Osteoblast (primary cell): ENCODE measurements at regions not wholly inside any gene's neighbourhood (a gene's known extent, or its start where the extent isn't known, plus 50 kb on each side); places are given as distances from the start of the nearest gene placed in this dataset.

Experiments used
- DNase-seq: peaks from one replicate; pipeline ENCODE4 v3.0.0; 2011; ENCODE audit warnings: low spot score, mixed read lengths; ENCODE audit not compliant: insufficient read length; ENCODE audit errors: missing footprints
- H2AFZ ChIP-seq: 2 replicates; pipeline ENCODE4 v1.6.0; 2011; ENCODE audit warnings: mild to moderate bottlenecking, low read length
- H3K27ac ChIP-seq: 2 replicates; pipeline ENCODE4 v1.5.1; 2011; ENCODE audit warnings: mild to moderate bottlenecking, low read depth, low read length, moderate library complexity
- H3K27me3 ChIP-seq: 2 replicates; pipeline ENCODE4 v1.6.0; 2012; ENCODE audit warnings: mild to moderate bottlenecking, control low read depth, inconsistent platforms, low read length, moderate library complexity; ENCODE audit not compliant: insufficient read depth
- H3K36me3 ChIP-seq: 2 replicates; pipeline ENCODE4 v1.5.1; 2011; ENCODE audit warnings: mild to moderate bottlenecking, low read length, control low read depth, moderate library complexity; ENCODE audit not compliant: insufficient read depth
- H3K4me1 ChIP-seq: 2 replicates; pipeline ENCODE4 v1.5.1; 2011; ENCODE audit warnings: mild to moderate bottlenecking, low read length, control low read depth, moderate library complexity; ENCODE audit not compliant: insufficient read depth
- H3K4me2 ChIP-seq: 2 replicates; pipeline ENCODE4 v1.6.0; 2011; ENCODE audit warnings: mild to moderate bottlenecking, low read length; ENCODE audit not compliant: insufficient read depth
- H3K4me3 ChIP-seq: fragments of 200-600 bp; sonication (generic); 3 replicates; pipeline ENCODE4 v1.5.1; 2012; ENCODE audit warnings: mild to moderate bottlenecking, low read length, inconsistent platforms; ENCODE audit not compliant: insufficient read depth
- H3K79me2 ChIP-seq: 2 replicates; pipeline ENCODE4 v1.6.0; 2012; ENCODE audit warnings: mild to moderate bottlenecking, low read length, control low read depth, inconsistent platforms; ENCODE audit not compliant: insufficient read depth
- H3K9me3 ChIP-seq: 2 replicates; pipeline ENCODE4 v1.5.1; 2011; ENCODE audit warnings: low read depth, low read length, control low read depth
- H4K20me1 ChIP-seq: 2 replicates; pipeline ENCODE4 v1.6.0; 2012; ENCODE audit warnings: mild to moderate bottlenecking, low read length, control low read depth; ENCODE audit not compliant: insufficient read depth
- TF ChIP-seq, protein P1 (sequence below): IDR thresholded peaks from 2 replicates; pipeline ENCODE4 v1.5.1; 2011; ENCODE audit warnings: mild to moderate bottlenecking, low read depth, low read length, moderate library complexity; ENCODE audit errors: extremely low read depth

DNA sequence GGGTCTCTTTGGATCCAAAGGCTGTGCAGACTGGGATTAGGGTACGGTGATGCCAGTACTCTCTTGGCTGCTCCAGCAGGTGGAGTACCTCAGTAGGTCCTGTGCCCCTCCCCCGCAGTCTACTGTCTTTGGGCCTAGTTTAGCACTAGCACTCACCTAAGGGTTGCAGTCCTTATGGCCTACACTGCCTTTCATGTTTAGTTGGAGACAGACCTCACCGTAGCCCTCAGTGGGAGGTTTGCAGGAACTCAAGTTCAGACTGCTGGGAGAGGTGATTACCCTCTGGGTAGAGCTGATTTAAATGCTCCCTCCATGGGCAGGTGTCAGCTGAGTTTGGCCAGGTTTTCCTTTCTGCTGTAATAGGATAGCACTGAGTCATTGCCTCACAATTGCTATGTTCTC lies 210.8 kb upstream of the TMEM196 start:
- no peaks in the 10 kb centered on the region for H3K36me3 ChIP-seq
- no peaks in the 10 kb centered on the region for H3K27me3 ChIP-seq
- no peak overlapping the region for H3K27ac ChIP-seq
- no peak for DNase-seq
- H4K20me1 ChIP-seq, result no peaks in the 10 kb centered on the region
- no peak overlapping the region for H2AFZ ChIP-seq
- H3K4me2 ChIP-seq, result no peak overlapping the region
- H3K9me3 ChIP-seq, result no peaks in the 10 kb centered on the region
- H3K4me1 ChIP-seq, result peaks cover 3% of the 10 kb centered on the region
- H3K4me3 ChIP-seq, result no peak overlapping the region
- TF ChIP-seq, protein P1, sequence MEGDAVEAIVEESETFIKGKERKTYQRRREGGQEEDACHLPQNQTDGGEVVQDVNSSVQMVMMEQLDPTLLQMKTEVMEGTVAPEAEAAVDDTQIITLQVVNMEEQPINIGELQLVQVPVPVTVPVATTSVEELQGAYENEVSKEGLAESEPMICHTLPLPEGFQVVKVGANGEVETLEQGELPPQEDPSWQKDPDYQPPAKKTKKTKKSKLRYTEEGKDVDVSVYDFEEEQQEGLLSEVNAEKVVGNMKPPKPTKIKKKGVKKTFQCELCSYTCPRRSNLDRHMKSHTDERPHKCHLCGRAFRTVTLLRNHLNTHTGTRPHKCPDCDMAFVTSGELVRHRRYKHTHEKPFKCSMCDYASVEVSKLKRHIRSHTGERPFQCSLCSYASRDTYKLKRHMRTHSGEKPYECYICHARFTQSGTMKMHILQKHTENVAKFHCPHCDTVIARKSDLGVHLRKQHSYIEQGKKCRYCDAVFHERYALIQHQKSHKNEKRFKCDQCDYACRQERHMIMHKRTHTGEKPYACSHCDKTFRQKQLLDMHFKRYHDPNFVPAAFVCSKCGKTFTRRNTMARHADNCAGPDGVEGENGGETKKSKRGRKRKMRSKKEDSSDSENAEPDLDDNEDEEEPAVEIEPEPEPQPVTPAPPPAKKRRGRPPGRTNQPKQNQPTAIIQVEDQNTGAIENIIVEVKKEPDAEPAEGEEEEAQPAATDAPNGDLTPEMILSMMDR, result no peak
- H3K79me2 ChIP-seq, result no peaks in the 10 kb centered on the region

DNA sequence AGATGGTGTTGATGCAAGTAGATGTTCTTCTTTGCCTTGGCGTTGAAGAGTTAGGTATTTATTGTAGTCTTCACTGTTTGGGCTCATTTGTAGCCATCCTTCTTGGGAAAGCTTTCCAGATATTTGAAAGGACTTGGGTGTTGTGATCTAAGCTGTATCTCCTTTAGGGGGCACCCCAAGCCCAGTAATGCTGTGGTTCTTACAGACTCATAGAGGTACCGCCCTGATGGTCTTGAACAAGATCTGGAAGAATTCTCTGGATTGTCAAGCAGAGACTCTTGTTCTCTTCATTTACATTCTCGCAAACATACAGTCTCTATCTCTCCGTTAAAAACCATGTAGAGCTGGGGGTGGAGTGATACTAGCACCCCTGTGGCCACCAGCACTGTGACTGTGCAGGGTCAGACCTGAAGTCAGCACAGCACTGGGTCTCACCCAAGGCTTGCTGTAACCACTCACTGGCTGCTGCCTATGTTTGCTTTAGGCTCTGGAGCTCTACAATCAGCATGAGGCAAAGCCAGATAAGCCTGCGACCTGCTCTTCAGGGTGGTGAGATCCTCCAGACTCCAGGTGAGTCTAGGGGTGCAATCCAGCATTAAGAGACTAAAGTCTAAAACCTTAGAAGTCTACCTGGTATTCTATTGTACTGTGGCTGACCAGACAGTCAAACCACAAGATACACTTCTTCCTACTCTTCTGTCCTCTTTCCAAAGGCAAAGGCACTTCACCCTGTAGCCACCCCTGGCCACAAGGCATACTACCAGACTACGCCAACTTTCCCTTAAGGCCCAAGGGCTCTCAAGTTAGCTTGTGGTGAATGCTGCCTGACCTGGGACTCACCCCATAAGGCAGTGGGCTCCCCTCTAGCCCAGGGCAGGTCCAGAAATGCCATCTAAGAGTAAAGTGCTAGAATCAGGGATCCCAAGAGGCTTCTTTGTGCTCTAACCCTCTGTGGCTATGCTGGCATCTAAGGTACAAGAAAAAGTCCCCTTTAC lies 209.7 kb upstream of the TMEM196 start:
- DNase-seq, result no peak
- Histone ChIP-seq H4K20me1 (no peaks in the 10 kb centered on the region), H3K4me2 (no peak overlapping the region), H3K9me3 (no peaks in the 10 kb centered on the region), H2AFZ (no peak overlapping the region), H3K4me1 (peaks cover 3% of the 10 kb centered on the region), H3K4me3 (no peak overlapping the region), H3K27ac (no peak overlapping the region), H3K79me2 (no peaks in the 10 kb centered on the region), H3K27me3 (no peaks in the 10 kb centered on the region), H3K36me3 (no peaks in the 10 kb centered on the region)
- TF ChIP-seq, protein P1, result peak; percentile 52

DNA sequence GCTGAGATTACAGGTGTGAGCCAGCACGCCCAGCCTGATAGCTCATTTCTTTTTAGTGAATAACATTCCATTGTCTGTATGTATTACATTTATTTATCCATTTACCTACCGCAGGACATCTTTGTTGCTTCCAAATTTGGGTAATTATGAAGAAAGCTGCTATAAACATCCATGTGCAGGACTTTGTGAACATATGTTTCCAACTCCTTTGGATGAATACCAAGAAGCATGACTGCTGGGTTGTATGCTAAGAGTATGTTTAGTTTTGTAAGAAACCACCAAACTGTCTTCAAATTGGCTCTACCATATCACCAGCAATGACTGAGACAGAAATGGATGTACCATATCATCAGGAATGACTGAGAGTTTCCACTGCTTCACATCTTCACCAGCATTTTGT lies 200.2 kb upstream of the TMEM196 start:
- H4K20me1 ChIP-seq, result no peaks in the 10 kb centered on the region
- H3K4me2 ChIP-seq, result no peak overlapping the region
- TF ChIP-seq, protein P1, result no peak
- no peak overlapping the region for H3K27ac ChIP-seq
- no peaks in the 10 kb centered on the region for H3K36me3 ChIP-seq
- H3K4me1 ChIP-seq, result peaks cover 2% of the 10 kb centered on the region
- no peaks in the 10 kb centered on the region for H3K79me2 ChIP-seq
- no peak overlapping the region for H3K4me3 ChIP-seq
- no peak for DNase-seq
- H2AFZ ChIP-seq, result no peak overlapping the region
- no peaks in the 10 kb centered on the region for H3K27me3 ChIP-seq
- H3K9me3 ChIP-seq, result no peaks in the 10 kb centered on the region

DNA sequence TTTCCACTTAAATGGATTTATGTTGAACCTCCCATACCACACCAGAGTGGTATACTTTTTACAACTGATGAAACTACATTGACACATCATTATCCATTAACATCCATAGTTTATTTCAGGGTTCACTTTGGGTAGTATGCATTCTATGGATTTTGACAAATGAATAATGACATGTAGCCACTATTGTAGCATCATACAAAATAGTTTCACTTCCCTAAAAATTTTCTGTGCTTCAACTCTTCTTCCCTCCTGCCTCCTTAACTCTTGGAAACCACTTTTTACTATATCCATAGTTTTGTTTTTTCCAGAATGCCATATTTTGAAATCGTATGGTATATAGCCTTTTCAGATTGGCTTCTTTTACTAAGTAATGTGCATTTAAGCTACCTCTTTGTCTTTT lies 199.5 kb upstream of the TMEM196 start:
- Histone ChIP-seq H3K4me2 (no peak overlapping the region), H3K4me1 (peaks cover 2% of the 10 kb centered on the region), H3K4me3 (no peak overlapping the region), H4K20me1 (no peaks in the 10 kb centered on the region), H3K79me2 (no peaks in the 10 kb centered on the region), H3K9me3 (no peaks in the 10 kb centered on the region), H3K27me3 (no peaks in the 10 kb centered on the region), H3K27ac (no peak overlapping the region), H2AFZ (no peak overlapping the region), H3K36me3 (no peaks in the 10 kb centered on the region)
- TF ChIP-seq, protein P1, result no peak
- no peak for DNase-seq
